ENCODE measurements at regions not wholly inside any gene's neighbourhood (a gene's known extent, or its start where the extent isn't known, plus 50 kb on each side); places are given as distances from the start of the nearest gene placed in this dataset.

DNA sequence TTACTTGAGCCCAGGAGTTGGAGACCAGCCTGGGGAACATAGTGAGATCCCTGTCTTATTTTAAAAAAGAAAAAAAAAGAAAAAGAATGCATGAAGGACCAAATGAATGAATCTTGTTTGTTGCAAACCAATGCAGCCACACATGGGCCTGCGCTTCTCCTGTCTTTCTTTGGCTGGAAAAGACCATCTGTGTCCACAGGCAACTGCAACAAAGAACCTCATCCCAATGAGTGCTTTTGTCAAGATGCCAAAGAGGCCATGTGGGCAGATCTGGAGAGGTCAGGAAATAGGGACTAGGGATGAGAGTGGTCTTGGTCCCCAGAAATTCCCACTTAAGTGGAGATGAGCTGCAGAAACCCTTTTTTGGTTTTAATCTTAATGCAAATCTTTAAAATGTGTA lies 49.8 kb upstream of the DUSP5 start:
- DNase-seq: no peak
- Histone ChIP-seq H3K9me3 (no peaks in the 10 kb centered on the region), H3K4me3 (no peak overlapping the region), H3K27ac (no peak overlapping the region), H3K4me1 (no peaks in the 10 kb centered on the region), H3K27me3 (no peaks in the 10 kb centered on the region), H3K36me3 (ENCODE audit: low read depth, missing control alignments) (no peaks in the 10 kb centered on the region)
- TF ChIP-seq POLR2A (IDR thresholded peaks at IDR 0.05): no peak
- TF ChIP-seq, protein P1, sequence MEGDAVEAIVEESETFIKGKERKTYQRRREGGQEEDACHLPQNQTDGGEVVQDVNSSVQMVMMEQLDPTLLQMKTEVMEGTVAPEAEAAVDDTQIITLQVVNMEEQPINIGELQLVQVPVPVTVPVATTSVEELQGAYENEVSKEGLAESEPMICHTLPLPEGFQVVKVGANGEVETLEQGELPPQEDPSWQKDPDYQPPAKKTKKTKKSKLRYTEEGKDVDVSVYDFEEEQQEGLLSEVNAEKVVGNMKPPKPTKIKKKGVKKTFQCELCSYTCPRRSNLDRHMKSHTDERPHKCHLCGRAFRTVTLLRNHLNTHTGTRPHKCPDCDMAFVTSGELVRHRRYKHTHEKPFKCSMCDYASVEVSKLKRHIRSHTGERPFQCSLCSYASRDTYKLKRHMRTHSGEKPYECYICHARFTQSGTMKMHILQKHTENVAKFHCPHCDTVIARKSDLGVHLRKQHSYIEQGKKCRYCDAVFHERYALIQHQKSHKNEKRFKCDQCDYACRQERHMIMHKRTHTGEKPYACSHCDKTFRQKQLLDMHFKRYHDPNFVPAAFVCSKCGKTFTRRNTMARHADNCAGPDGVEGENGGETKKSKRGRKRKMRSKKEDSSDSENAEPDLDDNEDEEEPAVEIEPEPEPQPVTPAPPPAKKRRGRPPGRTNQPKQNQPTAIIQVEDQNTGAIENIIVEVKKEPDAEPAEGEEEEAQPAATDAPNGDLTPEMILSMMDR (IDR thresholded peaks at IDR 0.05): no peak
- WGBS, 2 donors: 88 to 100% methylated on average over 1 of the region's 1 CpG
- intact Hi-C loops (cut with DNase I; ENCODE audit: low total_unique reads): no loop called here
